Keratinocyte (primary cell): ENCODE measurements at regions not wholly inside any gene's neighbourhood (a gene's known extent, or its start where the extent isn't known, plus 50 kb on each side); places are given as distances from the start of the nearest gene placed in this dataset.

Experiments
- DNase-seq: peaks from one replicate; pipeline ENCODE4 v3.0.0-alpha.2; 2011; ENCODE audit warnings: low read depth, missing footprints, low spot score
- FAIRE-seq: peaks from 2 replicates; lab custom pipeline; 2011; peaks lifted over from hg19 to GRCh38; lab: Jason Lieb, UNC
- H2AFZ ChIP-seq: 2 replicates; pipeline ENCODE4 v1.6.0; 2012; ENCODE audit warnings: low read length, control low read depth, inconsistent platforms; ENCODE audit not compliant: control insufficient read depth
- H3K27ac ChIP-seq: 2 replicates; pipeline ENCODE4 v1.5.1; 2011; ENCODE audit warnings: low read length; ENCODE audit not compliant: control insufficient read depth, insufficient read depth
- H3K27me3 ChIP-seq: 3 replicates; pipeline ENCODE4 v1.6.0; 2011; ENCODE audit warnings: low read length; ENCODE audit not compliant: control insufficient read depth, insufficient read depth; ENCODE audit errors: extremely low read depth
- H3K36me3 ChIP-seq, 2 experiments: 2 replicates in 1 of 2; 3 replicates in 1 of 2; pipeline ENCODE4 v1.5.1; 2011; ENCODE audit warnings: low read length in 2 of 2, mild to moderate bottlenecking in 1 of 2; ENCODE audit not compliant: control insufficient read depth in 2 of 2, insufficient read depth in 2 of 2; ENCODE audit errors: extremely low read depth in 1 of 2
- H3K4me1 ChIP-seq: 3 replicates; pipeline ENCODE4 v1.5.1; 2011; ENCODE audit warnings: low read length; ENCODE audit not compliant: control insufficient read depth, insufficient read depth; ENCODE audit errors: extremely low read depth
- H3K4me2 ChIP-seq: 3 replicates; pipeline ENCODE4 v1.6.0; 2011; ENCODE audit warnings: low read depth, low read length; ENCODE audit not compliant: control insufficient read depth, insufficient read depth; ENCODE audit errors: extremely low read depth
- H3K4me3 ChIP-seq, 3 experiments: fragments of 200-600 bp in 1 of 3; sonication (generic) in 1 of 3; 2 replicates in 2 of 3; 3 replicates in 1 of 3; pipeline ENCODE4 v1.5.1; 2011 to 2016; ENCODE audit warnings: low read length in 3 of 3, mild to moderate bottlenecking in 3 of 3, control low read depth in 2 of 3, inconsistent platforms in 1 of 3, low read depth in 1 of 3, mixed read lengths in 1 of 3, mixed run types in 1 of 3, moderate library complexity in 1 of 3; ENCODE audit not compliant: control insufficient read depth in 2 of 3, insufficient read depth in 2 of 3; ENCODE audit errors: extremely low read depth in 1 of 3
- H3K79me2 ChIP-seq: 2 replicates; pipeline ENCODE4 v1.6.0; 2012; ENCODE audit warnings: low read length; ENCODE audit not compliant: control insufficient read depth, insufficient read depth
- H3K9ac ChIP-seq: 3 replicates; pipeline ENCODE4 v1.6.0; 2011; ENCODE audit warnings: low read length; ENCODE audit not compliant: control insufficient read depth, insufficient read depth; ENCODE audit errors: extremely low read depth
- H3K9me1 ChIP-seq: 3 replicates; pipeline ENCODE4 v1.6.0; 2011; ENCODE audit warnings: low read length; ENCODE audit not compliant: control insufficient read depth, insufficient read depth; ENCODE audit errors: extremely low read depth
- H3K9me3 ChIP-seq: 2 replicates; pipeline ENCODE4 v1.5.1; 2012; ENCODE audit warnings: low read depth, low read length; ENCODE audit not compliant: control insufficient read depth
- H4K20me1 ChIP-seq: 3 replicates; pipeline ENCODE4 v1.6.0; 2011; ENCODE audit warnings: low read length; ENCODE audit not compliant: control insufficient read depth, insufficient read depth; ENCODE audit errors: extremely low read depth
- CTCF ChIP-seq, 3 experiments: IDR thresholded peaks in 1 of 3; conservative IDR thresholded peaks in 1 of 3; optimal IDR thresholded peaks in 1 of 3; 2 replicates in 2 of 3; 3 replicates in 1 of 3; pipeline versions ENCODE3 to v1.5.1; 2011; ENCODE audit warnings: low read length in 3 of 3, mild to moderate bottlenecking in 3 of 3, moderate library complexity in 2 of 3, control low read depth in 1 of 3, inconsistent platforms in 1 of 3; ENCODE audit not compliant: insufficient read depth in 2 of 3; ENCODE audit errors: extremely low read depth in 1 of 3
- EZH2 ChIP-seq: IDR thresholded peaks from one replicate; pipeline ENCODE4 v1.6.1; 2012; ENCODE audit warnings: inconsistent platforms, mild to moderate bottlenecking, low read length, moderate library complexity
- dilution Hi-C: fragments of 300-500 bp; cut with MboI; formaldehyde crosslinking; loops from one replicate; pipeline ENCODE4 v1.7.0; 2020; ENCODE audit warnings: low sequenced_read_pairs; ENCODE audit not compliant: extremely low pct_ligation_motif_present

GRCh38 chr18:47717257-47717656 lies 213.2 kb downstream of the SMAD2 start:
- FAIRE-seq (no peak), DNase-seq (no peak)
- Histone ChIP-seq H2AFZ (no peak overlapping the region), H3K27me3 (no peaks in the 10 kb centered on the region), H3K4me3 (no peak overlapping the region), H3K4me1 (no peaks in the 10 kb centered on the region), H3K79me2 (no peaks in the 10 kb centered on the region), H3K9ac (no peak overlapping the region), H3K9me3 (no peaks in the 10 kb centered on the region), H4K20me1 (no peaks in the 10 kb centered on the region), H3K4me2 (no peak overlapping the region), H3K27ac (no peak overlapping the region), H3K9me1 (no peaks in the 10 kb centered on the region), H3K36me3 (no peaks in the 10 kb centered on the region)
- no peak for TF ChIP-seq EZH2
- TF ChIP-seq CTCF (optimal IDR thresholded peaks at IDR 0.05 in 1 of 3, IDR thresholded peaks at IDR 0.05 in 1 of 3, conservative IDR thresholded peaks at IDR 0.05 in 1 of 3; ENCODE audit: extremely low read depth in 1 of 3, insufficient read depth in 2 of 3, low read length in 3 of 3), result no peak
- dilution Hi-C loops, result no loop called here

- no peaks in the 10 kb centered on the region for H3K36me3 ChIP-seq
- no peaks in the 10 kb centered on the region for H3K9me1 ChIP-seq
- no peak overlapping the region for H3K27ac ChIP-seq
- H4K20me1 ChIP-seq, result no peaks in the 10 kb centered on the region
- H3K9ac ChIP-seq, result no peak overlapping the region
- dilution Hi-C loops, result no loop called here
- H3K9me3 ChIP-seq, result no peaks in the 10 kb centered on the region
- H3K4me3 ChIP-seq, result no peak overlapping the region
- no peaks in the 10 kb centered on the region for H3K4me1 ChIP-seq
- H3K27me3 ChIP-seq, result no peaks in the 10 kb centered on the region
- no peak overlapping the region for H2AFZ ChIP-seq
- TF ChIP-seq EZH2 (no peak), CTCF (optimal IDR thresholded peaks at IDR 0.05 in 1 of 3, IDR thresholded peaks at IDR 0.05 in 1 of 3, conservative IDR thresholded peaks at IDR 0.05 in 1 of 3; ENCODE audit: extremely low read depth in 1 of 3, insufficient read depth in 2 of 3, low read length in 3 of 3) (no peak)
- DNase-seq, result no peak
- FAIRE-seq, result no peak
- no peaks in the 10 kb centered on the region for H3K79me2 ChIP-seq
- H3K4me2 ChIP-seq, result no peak overlapping the region
Measured at GRCh38 chr18:47716632-47717185, 213.8 kb downstream of the SMAD2 start.
